K562 (cell line): ENCODE measurements at regions not wholly inside any gene's neighbourhood (a gene's known extent, or its start where the extent isn't known, plus 50 kb on each side); places are given as distances from the start of the nearest gene placed in this dataset.

Source experiments
- ATAC-seq: fragments of 200-7000 bp; cut with Tn5 transposase; 3 replicates; pipeline ENCODE4 v1.9.1; 2020; ENCODE audit warnings: moderate library complexity
- BruUV-seq: library from RNA; stranded (reverse); fragments of 400-500 nt; replicated peaks from 2 replicates; lab custom pipeline; 2021; lab: Mats Ljungman, UMichigan
- CTCF ChIA-PET: fragments of 300-600 bp; formaldehyde crosslinking; extraction: SDS; loops from one replicate; lab custom pipeline; 2021; ENCODE audit warnings: low intra/inter-chr PET ratio; lab: Yijun Ruan, JAX
- POLR2A ChIA-PET: fragments of 300-600, 350-650 bp; sonication (Branson Sonifier 250); formaldehyde crosslinking; extraction: SDS; loops from one replicate; lab custom pipeline; 2021; ENCODE audit warnings: antibody characterized with exemption, inconsistent platforms; lab: Yijun Ruan, JAX
- DNase-seq, 4 experiments: peaks; one replicate each; pipeline versions ENCODE4 v3.0.0 to v3.0.0-alpha.2; 2011 to 2018; ENCODE audit warnings: low spot score in 3 of 4, mixed read lengths in 3 of 4; ENCODE audit errors: extremely low read depth in 1 of 4
- FAIRE-seq: peaks from 2 replicates; lab custom pipeline; 2011; peaks lifted over from hg19 to GRCh38; lab: Jason Lieb, UNC
- H2AFZ ChIP-seq: 2 replicates; pipeline ENCODE4 v1.6.0; 2011; ENCODE audit warnings: low read depth, low read length, control low read depth, inconsistent platforms
- H3K27ac ChIP-seq: fragments of 200-600 bp; 3 replicates; pipeline ENCODE4 v1.8.0; 2011; ENCODE audit warnings: low read depth, mild to moderate bottlenecking, control low read depth, inconsistent platforms, low read length, moderate library complexity, mixed read lengths; ENCODE audit errors: extremely low read depth
- H3K27me3 ChIP-seq, 2 experiments: fragments of 300-600 bp in 1 of 2; 2 replicates in 1 of 2; 3 replicates in 1 of 2; pipeline versions ENCODE4 v1.6.0 to v1.8.0; 2011; ENCODE audit warnings: inconsistent platforms in 2 of 2, low read length in 2 of 2, mild to moderate bottlenecking in 1 of 2, mixed read lengths in 1 of 2, moderate library complexity in 1 of 2; ENCODE audit not compliant: control insufficient read depth in 2 of 2, insufficient read depth in 2 of 2
- H3K36me3 ChIP-seq: fragments of 300-600 bp; 3 replicates; pipeline ENCODE4 v1.8.0; 2011; ENCODE audit warnings: mild to moderate bottlenecking, low read length, inconsistent platforms; ENCODE audit not compliant: control insufficient read depth, insufficient read depth
- H3K4me1 ChIP-seq, 2 experiments: fragments of 200-600 bp in 1 of 2; replicated peaks in 1 of 2; 2 replicates in 1 of 2; 3 replicates in 1 of 2; pipeline versions ENCODE4 v1.5.1 to v1.8.0; 2011; ENCODE audit warnings: inconsistent platforms in 2 of 2, low read length in 2 of 2, mild to moderate bottlenecking in 1 of 2, mixed read lengths in 1 of 2, moderate library complexity in 1 of 2; ENCODE audit not compliant: control insufficient read depth in 2 of 2, insufficient read depth in 2 of 2
- H3K4me2 ChIP-seq: 2 replicates; pipeline ENCODE4 v1.6.1; 2011; ENCODE audit warnings: low read length, control low read depth, inconsistent platforms, mixed read lengths; ENCODE audit not compliant: insufficient read depth
- H3K4me3 ChIP-seq: fragments of 200-600 bp; sonication (generic), shearing (Covaris generic); 2 replicates; pipeline ENCODE4 v1.5.1; 2016; ENCODE audit warnings: control low read depth, inconsistent platforms
- H3K79me2 ChIP-seq: fragments of 200-600 bp; 3 replicates; pipeline ENCODE4 v1.8.0; 2011; ENCODE audit warnings: low read length, inconsistent platforms; ENCODE audit not compliant: control insufficient read depth, insufficient read depth
- H3K9ac ChIP-seq, 2 experiments: 2 replicates each; pipeline versions ENCODE4 v1.6.0 to v1.6.1; 2011; ENCODE audit warnings: low read depth in 2 of 2, low read length in 2 of 2, control low read depth in 1 of 2, inconsistent platforms in 1 of 2, mild to moderate bottlenecking in 1 of 2, mixed read lengths in 1 of 2; ENCODE audit not compliant: insufficient read depth in 1 of 2
- H3K9me1 ChIP-seq: one replicate; pipeline ENCODE4 v1.6.0; 2011; ENCODE audit warnings: inconsistent platforms, mild to moderate bottlenecking, low read length, moderate library complexity; ENCODE audit not compliant: control insufficient read depth, insufficient read depth
- H3K9me3 ChIP-seq: replicated peaks from 2 replicates; pipeline ENCODE4 v1.5.1; 2011; ENCODE audit warnings: low read depth, low read length, inconsistent platforms; ENCODE audit not compliant: control insufficient read depth, insufficient read depth
- H4K20me1 ChIP-seq: replicated peaks from 2 replicates; pipeline ENCODE4 v1.6.1; 2011; ENCODE audit warnings: low read length, inconsistent platforms, mixed read lengths; ENCODE audit not compliant: control insufficient read depth, insufficient read depth
- ETV5 ChIP-seq: sonication (generic); formaldehyde crosslinking; IDR thresholded peaks from 2 replicates; pipeline ENCODE4 v1.4.0; 2020; ENCODE audit warnings: low read depth, mild to moderate bottlenecking, missing genetic modification reagents
- TRIM25 ChIP-seq: fragments of 450-650 bp; IDR thresholded peaks from 2 replicates; pipeline ENCODE4 v1.7.0; 2016; ENCODE audit warnings: borderline replicate concordance
- ZKSCAN1 ChIP-seq: fragments of 150-350 bp; IDR thresholded peaks from 2 replicates; pipeline ENCODE4 v1.6.1; 2016; ENCODE audit warnings: low read depth, low read length
- WGBS: fragments of 100-300 bp; shearing (Covaris generic); methylation state at CpG from one replicate; pipeline ENCODE4 v1.1.6; 2016; ENCODE audit warnings: low coverage, mixed read lengths; ENCODE audit not compliant: insufficient coverage; ENCODE audit errors: missing lambda C conversion rate; 5-methylcytosine and 5-hydroxymethylcytosine counted together
- in situ Hi-C: fragments of 300-500 bp; cut with MboI; formaldehyde crosslinking; loops from 4 replicates; pipeline ENCODE4 v1.15.0; 2018; ENCODE audit warnings: inconsistent platforms, mixed read lengths
- intact Hi-C: fragments of 100-400 bp; cut with micrococcal nuclease; formaldehyde crosslinking; loops from 2 replicates; pipeline ENCODE4 v1.14.2; 2022

- POLR2A ChIA-PET = no interaction called here
- no peak for FAIRE-seq
- no TSS peak for BruUV-seq
These were observed 444.0 kb upstream of the SLC35B3 start for GRCh38 chr6:8879334-8879733.

More at GRCh38 chr6:8879334-8879733, 444.0 kb upstream of the SLC35B3 start:
- in situ Hi-C loops = no loop called here
- TF ChIP-seq ETV5 (CRISPR knock-in tag) (no peak), ZKSCAN1 (no peak), TRIM25 (no peak)
- TF ChIP-seq, all 486 proteins: peak for 0
- H3K9ac ChIP-seq = no peak overlapping the region
- no peaks in the 10 kb centered on the region for H3K27me3 ChIP-seq
- no peaks in the 10 kb centered on the region for H3K36me3 ChIP-seq
- 0% methylated on average over 1 of the region's 1 CpG for WGBS
- intact Hi-C loops = no loop called here
- no peak overlapping the region for H3K27ac ChIP-seq
- ATAC-seq (no peak), DNase-seq (no peak)
- H3K79me2 ChIP-seq = no peaks in the 10 kb centered on the region
- no peak overlapping the region for H2AFZ ChIP-seq
- no peaks in the 10 kb centered on the region for H3K9me1 ChIP-seq
- CTCF ChIA-PET = no interaction called here
- H3K9me3 ChIP-seq = 0 out of 2 replicates have a peak, but pooled peaks cover 1% of the 10 kb centered on the region
- no peaks in the 10 kb centered on the region for H3K4me1 ChIP-seq
- H4K20me1 ChIP-seq = no peaks in the 10 kb centered on the region
- H3K4me3 ChIP-seq = no peak overlapping the region
- H3K4me2 ChIP-seq = no peak overlapping the region
